Stimulated activated CD8-positive, alpha-beta memory T cell treated with anti-CD3 and anti-CD28 coated beads, Interleukin-7, amount 100 ng/mL, for 1 hour (primary cell): ENCODE measurements at regions not wholly inside any gene's neighbourhood (a gene's known extent, or its start where the extent isn't known, plus 50 kb on each side); places are given as distances from the start of the nearest gene placed in this dataset.

Source experiments
- DNase-seq, 2 donors: peaks; one replicate each; pipeline ENCODE4 v3.0.0-alpha.2; 2020; ENCODE audit warnings: low read depth in 2 of 2

GRCh38 chr12:111196532-111196931 lies 172.4 kb downstream of the PHETA1 start:
- no peak for DNase-seq

- no peak for DNase-seq
Observed at GRCh38 chr12:111195316-111195715, 173.6 kb downstream of the PHETA1 start.

GRCh38 chr12:111194703-111195051 lies 174.2 kb downstream of the PHETA1 start:
- DNase-seq: no peak

- no peak for DNase-seq
Observed at GRCh38 chr12:111193977-111194702, 174.8 kb downstream of the PHETA1 start.

GRCh38 chr12:111193496-111193895 lies 175.4 kb downstream of the PHETA1 start:
- DNase-seq: no peak

GRCh38 chr12:111193067-111193466 lies 175.8 kb downstream of the PHETA1 start:
- DNase-seq: no peak

GRCh38 chr12:111192647-111193046 lies 176.2 kb downstream of the PHETA1 start:
- DNase-seq: no peak

- no peak for DNase-seq
Observed at GRCh38 chr12:111190741-111191526, 178.0 kb downstream of the PHETA1 start.

- no peak for DNase-seq
Observed at GRCh38 chr12:111189792-111190191, 179.1 kb downstream of the PHETA1 start.

GRCh38 chr12:111188436-111188835 lies 180.5 kb downstream of the PHETA1 start:
- no peak for DNase-seq

- no peak for DNase-seq
Observed at GRCh38 chr12:111186347-111186746, 182.5 kb downstream of the PHETA1 start.

GRCh38 chr12:111185889-111186227 lies 183.0 kb downstream of the PHETA1 start:
- DNase-seq: no peak

GRCh38 chr12:111185206-111185888 lies 183.5 kb downstream of the PHETA1 start:
- DNase-seq: no peak

GRCh38 chr12:111184161-111184560 lies 184.7 kb downstream of the PHETA1 start:
- no peak for DNase-seq

- no peak for DNase-seq
Observed at GRCh38 chr12:111183094-111183493, 185.8 kb downstream of the PHETA1 start.

GRCh38 chr12:111182382-111182781 lies 186.5 kb downstream of the PHETA1 start:
- DNase-seq: no peak

GRCh38 chr12:111181143-111181726 lies 187.7 kb downstream of the PHETA1 start:
- DNase-seq: no peak

- no peak for DNase-seq
Observed at GRCh38 chr12:111180426-111181142, 188.3 kb downstream of the PHETA1 start.

GRCh38 chr12:111178181-111179081 lies 190.5 kb downstream of the PHETA1 start:
- DNase-seq: no peak

- DNase-seq: no peak
Observed at GRCh38 chr12:111175396-111176094, 193.3 kb downstream of the PHETA1 start.
